Right atrium auricular region (tissue), 2 donors: ENCODE measurements at regions not wholly inside any gene's neighbourhood (a gene's known extent, or its start where the extent isn't known, plus 50 kb on each side); places are given as distances from the start of the nearest gene placed in this dataset.

Source experiments
- DNase-seq: peaks from one replicate; pipeline ENCODE4 v3.0.0-alpha.2; 2019; ENCODE audit warnings: low spot score
- H3K27ac ChIP-seq, 2 donors: fragments of 200-600 bp; sonication (generic); 1 replicate in 1 of 2; 2 replicates in 1 of 2; pipeline ENCODE4 v1.5.1; 2016 to 2019
- H3K27me3 ChIP-seq, 2 donors: fragments of 200-600 bp; sonication (generic); one replicate each; pipeline versions ENCODE4 v1.5.1 to v1.6.0; 2017 to 2019
- H3K36me3 ChIP-seq: fragments of 200-600 bp; sonication (generic); one replicate; pipeline ENCODE4 v1.5.1; 2016
- H3K4me1 ChIP-seq, 2 donors: fragments of 200-600 bp; sonication (generic); one replicate each; pipeline versions ENCODE4 v1.5.1 to v1.6.0; 2017 to 2019
- H3K4me3 ChIP-seq, 2 donors: fragments of 200-600 bp; sonication (generic); 1 replicate in 1 of 2; 2 replicates in 1 of 2; pipeline ENCODE4 v1.5.1; 2017 to 2019; ENCODE audit warnings: mild to moderate bottlenecking in 1 of 2, moderate library complexity in 1 of 2
- H3K9me3 ChIP-seq, 2 donors: fragments of 200-600 bp; sonication (generic); one replicate each; pipeline ENCODE4 v1.5.1; 2019
- TF ChIP-seq, protein P1 (sequence below), 2 donors: fragments of 200-600 bp; sonication (generic); IDR thresholded peaks; one replicate each; pipeline ENCODE4 v1.5.1; 2019; ENCODE audit warnings: antibody characterized with exemption in 2 of 2

DNA sequence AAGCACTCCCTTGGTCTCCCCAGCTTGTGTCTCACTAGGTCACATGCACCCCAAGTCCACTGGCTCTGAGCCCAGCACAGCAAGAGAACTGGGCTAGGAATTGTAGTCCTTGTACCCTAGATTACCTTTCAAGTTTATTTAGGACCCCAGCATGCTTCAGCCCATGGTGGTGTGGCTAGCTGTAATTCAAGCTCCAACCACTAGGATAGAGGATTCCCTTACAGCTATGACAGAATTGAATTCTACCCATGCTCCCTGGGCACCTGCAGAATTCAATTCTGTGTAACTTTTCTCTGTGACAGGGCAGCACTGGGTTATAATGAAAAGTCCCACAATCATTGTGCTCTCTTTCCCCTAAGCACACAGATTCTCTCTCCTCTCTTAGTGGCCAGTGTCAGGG, 253.8 kb upstream of the DMD start:
- Histone ChIP-seq H3K4me1 (no peaks in the 10 kb centered on the region), H3K4me3 (no peak overlapping the region), H3K27me3 (no peaks in the 10 kb centered on the region), H3K36me3 (no peaks in the 10 kb centered on the region), H3K27ac (no peak overlapping the region), H3K9me3 (no peaks in the 10 kb centered on the region)
- DNase-seq, result no peak
- TF ChIP-seq, protein P1, sequence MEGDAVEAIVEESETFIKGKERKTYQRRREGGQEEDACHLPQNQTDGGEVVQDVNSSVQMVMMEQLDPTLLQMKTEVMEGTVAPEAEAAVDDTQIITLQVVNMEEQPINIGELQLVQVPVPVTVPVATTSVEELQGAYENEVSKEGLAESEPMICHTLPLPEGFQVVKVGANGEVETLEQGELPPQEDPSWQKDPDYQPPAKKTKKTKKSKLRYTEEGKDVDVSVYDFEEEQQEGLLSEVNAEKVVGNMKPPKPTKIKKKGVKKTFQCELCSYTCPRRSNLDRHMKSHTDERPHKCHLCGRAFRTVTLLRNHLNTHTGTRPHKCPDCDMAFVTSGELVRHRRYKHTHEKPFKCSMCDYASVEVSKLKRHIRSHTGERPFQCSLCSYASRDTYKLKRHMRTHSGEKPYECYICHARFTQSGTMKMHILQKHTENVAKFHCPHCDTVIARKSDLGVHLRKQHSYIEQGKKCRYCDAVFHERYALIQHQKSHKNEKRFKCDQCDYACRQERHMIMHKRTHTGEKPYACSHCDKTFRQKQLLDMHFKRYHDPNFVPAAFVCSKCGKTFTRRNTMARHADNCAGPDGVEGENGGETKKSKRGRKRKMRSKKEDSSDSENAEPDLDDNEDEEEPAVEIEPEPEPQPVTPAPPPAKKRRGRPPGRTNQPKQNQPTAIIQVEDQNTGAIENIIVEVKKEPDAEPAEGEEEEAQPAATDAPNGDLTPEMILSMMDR (IDR thresholded peaks at IDR 0.05), result no peak

DNA sequence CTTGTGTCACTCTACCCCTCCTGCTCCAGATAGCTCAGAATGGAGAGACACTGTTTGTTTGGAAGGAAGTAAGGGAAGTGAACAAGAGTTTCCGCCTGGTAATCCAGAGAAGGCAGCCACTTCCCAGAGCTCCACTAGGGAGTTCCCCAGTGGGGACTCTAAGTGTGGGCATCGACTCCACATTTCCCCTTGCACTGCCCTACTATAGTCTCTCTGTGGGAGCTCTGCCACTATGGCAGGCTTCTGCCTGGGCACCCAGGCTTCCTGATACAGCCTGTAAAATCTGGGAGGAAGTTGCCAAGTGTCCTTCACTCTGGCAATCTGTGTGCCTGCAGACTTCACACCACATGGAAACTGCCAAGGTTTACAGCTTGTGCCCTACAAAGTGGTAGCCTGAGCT, 245.8 kb upstream of the DMD start:
- H3K36me3 ChIP-seq, result no peaks in the 10 kb centered on the region
- H3K4me1 ChIP-seq, result no peaks in the 10 kb centered on the region
- H3K9me3 ChIP-seq, result no peaks in the 10 kb centered on the region
- TF ChIP-seq, protein P1 (IDR thresholded peaks at IDR 0.05), result no peak
- no peaks in the 10 kb centered on the region for H3K27me3 ChIP-seq
- no peak overlapping the region for H3K27ac ChIP-seq
- no peak overlapping the region for H3K4me3 ChIP-seq
- no peak for DNase-seq

DNA sequence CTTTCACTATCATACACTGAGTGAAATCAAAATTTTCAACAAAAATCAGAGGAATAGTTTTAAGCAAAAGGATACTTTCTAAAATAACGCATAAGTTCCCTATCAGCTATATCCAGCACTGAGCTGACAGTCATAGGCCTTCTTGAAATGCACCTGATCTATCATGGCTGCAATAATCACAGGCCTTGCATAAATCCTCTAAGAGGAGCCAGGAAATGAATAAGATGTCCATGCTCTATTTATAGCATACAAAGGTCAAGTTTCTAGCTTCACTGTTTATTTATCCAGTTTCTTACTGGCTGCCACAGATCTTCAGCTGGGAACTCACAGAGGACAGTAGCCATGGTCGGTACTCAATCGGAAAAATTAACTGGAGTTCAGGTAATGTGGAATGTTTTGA, 235.9 kb upstream of the DMD start:
- Histone ChIP-seq H3K4me1 (no peaks in the 10 kb centered on the region), H3K27ac (no peak overlapping the region), H3K4me3 (no peak overlapping the region), H3K9me3 (no peaks in the 10 kb centered on the region), H3K27me3 (no peaks in the 10 kb centered on the region), H3K36me3 (no peaks in the 10 kb centered on the region)
- DNase-seq, result no peak
- TF ChIP-seq, protein P1 (IDR thresholded peaks at IDR 0.05), result no peak

DNA sequence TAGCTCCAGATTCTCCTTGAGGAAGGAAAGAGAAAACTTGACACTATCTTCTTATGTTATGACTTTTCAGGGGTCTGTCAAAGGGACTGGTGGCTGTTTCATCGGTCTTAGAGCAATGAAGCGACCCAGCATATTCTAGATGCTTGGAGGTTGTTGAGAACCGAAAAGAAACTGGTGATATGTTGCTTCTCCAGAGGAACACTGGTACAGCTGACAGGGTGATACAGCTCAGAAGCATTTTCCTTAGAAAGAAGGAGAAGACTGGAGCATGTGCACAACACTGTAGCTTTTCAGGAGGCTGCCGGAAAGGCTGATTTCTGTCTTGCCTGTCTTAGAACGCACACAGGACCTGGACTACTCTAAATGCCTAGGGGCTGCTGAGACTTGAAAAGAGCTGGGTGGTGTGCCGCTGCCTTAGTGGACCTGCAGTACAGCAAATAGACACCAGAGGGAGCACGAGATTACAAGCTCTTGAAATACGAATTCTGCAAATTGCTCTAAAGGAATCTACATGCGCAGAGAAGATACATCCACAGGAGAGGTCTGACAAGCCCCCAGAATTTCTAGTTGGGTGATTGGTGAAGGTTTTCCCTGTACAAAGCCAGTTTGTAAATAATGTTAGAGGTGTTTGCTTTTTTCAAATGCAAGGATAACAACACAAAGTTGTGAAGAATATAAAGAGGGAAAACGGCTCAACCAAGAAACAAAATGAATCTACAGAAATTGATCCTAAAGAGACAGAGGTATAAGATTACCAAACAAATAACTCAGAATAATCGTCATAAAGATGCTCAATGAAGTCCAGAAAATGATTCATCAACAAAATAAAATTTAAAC, 223.1 kb upstream of the DMD start:
- no peaks in the 10 kb centered on the region for H3K36me3 ChIP-seq
- H3K27me3 ChIP-seq, result no peaks in the 10 kb centered on the region
- no peaks in the 10 kb centered on the region for H3K4me1 ChIP-seq
- peak; percentile 71 for DNase-seq
- TF ChIP-seq, protein P1 (IDR thresholded peaks at IDR 0.05), result peak; percentile 89 to 93
- no peak overlapping the region for H3K27ac ChIP-seq
- no peaks in the 10 kb centered on the region for H3K9me3 ChIP-seq
- H3K4me3 ChIP-seq, result no peak overlapping the region

DNA sequence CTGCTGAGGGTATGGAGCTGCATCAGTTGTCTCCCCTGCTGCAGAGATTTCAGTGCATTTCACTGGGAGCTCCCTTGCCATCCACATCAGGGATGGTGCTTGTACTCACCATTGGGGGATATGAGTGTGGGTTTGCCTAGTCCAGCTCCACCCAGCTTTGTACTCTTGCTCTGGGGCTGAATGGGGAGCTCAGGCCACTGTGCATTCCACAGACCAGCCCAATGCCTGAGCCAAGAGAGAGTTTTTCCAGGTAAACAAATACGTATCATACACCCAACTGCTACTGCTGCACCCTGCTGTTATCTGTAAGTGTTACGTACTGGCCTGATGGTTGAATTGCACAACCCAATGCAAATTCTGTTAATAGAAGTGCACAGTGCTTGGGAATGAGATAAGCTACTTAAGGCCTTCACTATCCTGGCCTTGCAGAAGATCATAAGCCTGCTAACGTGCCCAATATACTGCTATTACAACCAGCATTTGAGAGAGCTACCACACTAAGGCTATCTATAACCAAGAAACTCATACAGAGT, 205.0 kb upstream of the DMD start:
- no peaks in the 10 kb centered on the region for H3K36me3 ChIP-seq
- TF ChIP-seq, protein P1 (IDR thresholded peaks at IDR 0.05), result no peak
- no peak overlapping the region for H3K27ac ChIP-seq
- H3K4me3 ChIP-seq, result no peak overlapping the region
- H3K27me3 ChIP-seq, result no peaks in the 10 kb centered on the region
- DNase-seq, result no peak
- peaks cover 0 to 13% of the 10 kb centered on the region in 2 donors for H3K9me3 ChIP-seq
- no peaks in the 10 kb centered on the region for H3K4me1 ChIP-seq
